Neuronal stem cell (in vitro differentiated cells): ENCODE measurements at regions not wholly inside any gene's neighbourhood (a gene's known extent, or its start where the extent isn't known, plus 50 kb on each side); places are given as distances from the start of the nearest gene placed in this dataset.
"Not testable (repeated sequence)": the region's sequence is repeated elsewhere in the genome, so short reads cannot be mapped to it uniquely, and the experiment has no call there.

Source experiments
- DNase-seq: peaks from one replicate; pipeline ENCODE4 v3.0.0-alpha.2; 2013; ENCODE audit warnings: low spot score
- H2AFZ ChIP-seq: one replicate; pipeline ENCODE4 v1.6.1; 2013; ENCODE audit warnings: mild to moderate bottlenecking, low read length, inconsistent platforms
- H2AK5ac ChIP-seq: 2 replicates; pipeline ENCODE4 v1.6.1; 2013; ENCODE audit warnings: low read depth, mild to moderate bottlenecking, inconsistent platforms, low read length, moderate library complexity, mixed read lengths
- H2BK120ac ChIP-seq: 2 replicates; pipeline ENCODE4 v1.6.1; 2013; ENCODE audit warnings: low read depth, mild to moderate bottlenecking, inconsistent platforms, low read length, moderate library complexity, mixed read lengths
- H2BK12ac ChIP-seq: one replicate; pipeline ENCODE4 v1.6.1; 2013; ENCODE audit warnings: low read length, inconsistent platforms
- H2BK15ac ChIP-seq: 2 replicates; pipeline ENCODE4 v1.6.1; 2013; ENCODE audit warnings: mild to moderate bottlenecking, low read length, inconsistent platforms, mixed read lengths
- H2BK5ac ChIP-seq: one replicate; pipeline ENCODE4 v1.6.1; 2013; ENCODE audit warnings: inconsistent platforms, mild to moderate bottlenecking, low read length, moderate library complexity
- H3K14ac ChIP-seq: one replicate; pipeline ENCODE4 v1.6.1; 2013; ENCODE audit warnings: low read length, inconsistent platforms
- H3K18ac ChIP-seq: 2 replicates; pipeline ENCODE4 v1.6.1; 2013; ENCODE audit warnings: low read length, inconsistent platforms
- H3K23ac ChIP-seq: 2 replicates; pipeline ENCODE4 v1.6.1; 2013; ENCODE audit warnings: low read depth, mild to moderate bottlenecking, mixed read lengths, low read length, inconsistent platforms; ENCODE audit not compliant: poor library complexity
- H3K27ac ChIP-seq: replicated peaks from 3 replicates; pipeline ENCODE4 v1.5.1; 2013; ENCODE audit warnings: low read length, inconsistent platforms
- H3K27me3 ChIP-seq, 3 experiments: 2 replicates each; pipeline ENCODE4 v1.6.1; 2013; ENCODE audit warnings: low read length in 3 of 3, mild to moderate bottlenecking in 2 of 3, inconsistent platforms in 1 of 3, low read depth in 1 of 3, mixed read lengths in 1 of 3, moderate library complexity in 1 of 3; ENCODE audit not compliant: control insufficient read depth in 3 of 3, insufficient read depth in 3 of 3
- H3K36me3 ChIP-seq, 2 donors: replicated peaks in 1 of 2; 2 replicates each; pipeline ENCODE4 v1.6.1; 2013; ENCODE audit warnings: low read length in 2 of 2; ENCODE audit not compliant: control insufficient read depth in 2 of 2, insufficient read depth in 2 of 2
- H3K4ac ChIP-seq: 2 replicates; pipeline ENCODE4 v1.6.1; 2013; ENCODE audit warnings: inconsistent platforms, mild to moderate bottlenecking, low read length, moderate library complexity
- H3K4me1 ChIP-seq, 2 donors: 1 replicate in 1 of 2; 2 replicates in 1 of 2; pipeline ENCODE4 v1.6.1; 2013; ENCODE audit warnings: low read length in 2 of 2, low read depth in 1 of 2; ENCODE audit not compliant: control insufficient read depth in 2 of 2, insufficient read depth in 1 of 2
- H3K4me2 ChIP-seq: one replicate; pipeline ENCODE4 v1.6.1; 2013; ENCODE audit warnings: mild to moderate bottlenecking, low read length, inconsistent platforms; ENCODE audit not compliant: insufficient read depth, poor library complexity, severe bottlenecking
- H3K4me3 ChIP-seq, 2 donors: 2 replicates each; pipeline ENCODE4 v1.5.1; 2013; ENCODE audit warnings: low read length in 2 of 2, mild to moderate bottlenecking in 2 of 2, inconsistent platforms in 1 of 2, moderate library complexity in 1 of 2
- H3K79me1 ChIP-seq: one replicate; pipeline ENCODE4 v1.6.1; 2013; ENCODE audit warnings: low read depth, mild to moderate bottlenecking, inconsistent platforms, low read length, moderate library complexity
- H3K9ac ChIP-seq: one replicate; pipeline ENCODE4 v1.6.1; 2013; ENCODE audit warnings: mild to moderate bottlenecking, low read depth, low read length, inconsistent platforms; ENCODE audit not compliant: poor library complexity
- H3K9me3 ChIP-seq, 2 donors: replicated peaks in 1 of 2; 2 replicates each; pipeline versions ENCODE3 to v1.6.1; 2013; ENCODE audit warnings: low read length in 2 of 2, mild to moderate bottlenecking in 2 of 2, inconsistent platforms in 1 of 2, low read depth in 1 of 2, mixed read lengths in 1 of 2, moderate library complexity in 1 of 2; ENCODE audit not compliant: control insufficient read depth in 2 of 2, insufficient read depth in 1 of 2
- H4K8ac ChIP-seq: one replicate; pipeline ENCODE4 v1.6.1; 2013; ENCODE audit warnings: low read depth, mild to moderate bottlenecking, inconsistent platforms, low read length, moderate library complexity
- H4K91ac ChIP-seq: one replicate; pipeline ENCODE4 v1.6.1; 2013; ENCODE audit warnings: low read length, low read depth, mild to moderate bottlenecking, inconsistent platforms; ENCODE audit not compliant: poor library complexity
- WGBS, 2 donors: extraction: QIAGEN DNeasy Blood & Tissue Kit; methylation state at CpG; one replicate each; pipeline ENCODE4 v1.1.7; 2013; ENCODE audit warnings: missing lambda C conversion rate in 2 of 2, mixed read lengths in 1 of 2; ENCODE audit not compliant: insufficient read length in 2 of 2, insufficient replicate concordance in 1 of 2; ENCODE audit errors: extremely low coverage in 2 of 2; 5-methylcytosine and 5-hydroxymethylcytosine counted together

DNA sequence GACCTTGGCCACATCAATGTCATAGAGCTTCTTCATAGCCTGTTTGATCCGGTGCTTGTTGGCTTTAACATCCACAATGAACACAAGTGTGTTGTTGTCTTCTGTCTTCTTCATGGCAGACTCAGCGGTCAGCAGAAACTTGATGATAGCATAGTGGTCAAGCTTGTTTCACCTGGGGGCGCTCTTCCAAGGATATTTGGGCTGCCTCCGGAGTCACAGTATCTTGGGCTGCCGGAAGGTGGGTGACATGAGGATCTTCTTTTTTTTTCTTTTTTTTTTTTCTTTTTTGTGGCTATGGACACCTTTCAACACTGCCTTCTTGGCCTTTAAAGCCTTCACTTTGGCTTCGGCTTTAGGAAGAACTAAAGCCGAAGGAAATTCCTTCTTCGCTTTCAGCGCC is 244.6 kb downstream of the GJA1 start:
- Histone ChIP-seq H3K18ac (no peak overlapping the region), H4K8ac (no peak overlapping the region), H3K4me2 (no peak overlapping the region), H2AK5ac (no peak overlapping the region), H3K9ac (no peak overlapping the region), H2BK12ac (no peak overlapping the region), H3K36me3 (no peaks in the 10 kb centered on the region), H3K23ac (no peak overlapping the region), H3K4me1 (no peaks in the 10 kb centered on the region), H2BK15ac (no peak overlapping the region), H3K27ac (no peak overlapping the region), H2AFZ (no peak overlapping the region), H4K91ac (no peak overlapping the region), H3K79me1 (no peaks in the 10 kb centered on the region), H3K4me3 (no peak overlapping the region), H3K14ac (no peak overlapping the region), H3K9me3 (no peaks in the 10 kb centered on the region), H3K4ac (no peak overlapping the region), H2BK120ac (no peak overlapping the region), H2BK5ac (no peak overlapping the region), H3K27me3 (no peaks in the 10 kb centered on the region)
- no peak for DNase-seq
- no CpG with 5 or more reads among the region's 9 CpGs for WGBS, 2 donors

DNA sequence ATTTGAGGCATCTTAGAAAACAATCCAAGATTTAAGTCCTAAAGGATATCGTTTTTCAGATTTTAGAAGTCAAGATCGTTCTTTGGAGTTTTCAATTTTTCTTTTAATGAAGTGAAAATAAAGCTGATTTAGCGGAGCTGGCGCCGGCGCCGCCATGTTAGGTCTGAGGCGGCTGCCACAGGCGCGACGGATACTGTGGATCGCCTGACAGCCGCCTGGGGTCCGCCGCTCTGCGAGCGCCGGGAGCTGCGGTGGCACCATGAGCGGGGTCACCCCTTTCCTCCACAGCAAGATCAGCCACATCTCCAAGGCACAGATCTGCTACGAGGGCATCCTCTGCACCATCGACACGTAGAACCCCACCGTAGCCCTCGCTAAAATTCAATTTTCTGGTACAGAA is 247.2 kb downstream of the GJA1 start:
- Histone ChIP-seq H3K4me3 (no peak overlapping the region), H3K9me3 (no peaks in the 10 kb centered on the region), H2BK12ac (no peak overlapping the region), H3K4me2 (no peak overlapping the region), H4K8ac (no peak overlapping the region), H2BK5ac (no peak overlapping the region), H2AFZ (no peak overlapping the region), H3K9ac (no peak overlapping the region), H3K27me3 (no peaks in the 10 kb centered on the region), H2AK5ac (no peak overlapping the region), H2BK15ac (no peak overlapping the region), H3K4me1 (no peaks in the 10 kb centered on the region), H3K27ac (no peak overlapping the region), H3K23ac (no peak overlapping the region), H4K91ac (no peak overlapping the region), H3K18ac (peak overlapping the region; percentile 21), H2BK120ac (no peak overlapping the region), H3K4ac (no peak overlapping the region), H3K14ac (no peak overlapping the region), H3K36me3 (no peaks in the 10 kb centered on the region), H3K79me1 (no peaks in the 10 kb centered on the region)
- no peak for DNase-seq
- no CpG with 5 or more reads among the region's 25 CpGs for WGBS, 2 donors

DNA sequence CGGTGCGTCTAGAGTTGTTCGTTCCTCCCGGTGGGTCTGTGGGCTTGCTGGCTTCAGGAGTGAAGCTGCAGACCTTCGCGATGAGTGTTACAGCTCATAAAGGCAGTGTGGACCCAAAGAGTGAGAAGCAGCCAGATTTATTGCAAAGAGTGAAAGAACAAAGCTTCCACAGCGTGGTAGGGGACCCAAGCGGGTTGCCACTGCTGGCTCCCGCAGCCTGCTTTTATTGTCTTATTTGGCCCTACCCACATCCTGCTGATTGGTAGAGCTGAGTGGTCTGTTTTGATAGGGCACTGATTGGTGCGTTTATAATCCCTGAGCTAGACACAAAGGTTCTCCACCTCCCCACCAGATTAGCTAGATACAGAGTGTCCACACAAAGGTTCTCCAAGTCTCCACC is 250.4 kb downstream of the GJA1 start:
- H3K27ac ChIP-seq, H3K4me3 ChIP-seq, DNase-seq, H2BK5ac ChIP-seq, H3K4me2 ChIP-seq, H3K4ac ChIP-seq, H2AK5ac ChIP-seq, H3K14ac ChIP-seq, H3K23ac ChIP-seq, H3K9ac ChIP-seq, H3K4me1 ChIP-seq, H3K36me3 ChIP-seq, H3K79me1 ChIP-seq, H4K8ac ChIP-seq, H4K91ac ChIP-seq, H3K9me3 ChIP-seq, H2BK12ac ChIP-seq, H2BK15ac ChIP-seq, H2AFZ ChIP-seq, H2BK120ac ChIP-seq, H3K18ac ChIP-seq, H3K27me3 ChIP-seq: not testable (repeated sequence)
- WGBS, 2 donors = no CpG with 5 or more reads among the region's 10 CpGs

DNA sequence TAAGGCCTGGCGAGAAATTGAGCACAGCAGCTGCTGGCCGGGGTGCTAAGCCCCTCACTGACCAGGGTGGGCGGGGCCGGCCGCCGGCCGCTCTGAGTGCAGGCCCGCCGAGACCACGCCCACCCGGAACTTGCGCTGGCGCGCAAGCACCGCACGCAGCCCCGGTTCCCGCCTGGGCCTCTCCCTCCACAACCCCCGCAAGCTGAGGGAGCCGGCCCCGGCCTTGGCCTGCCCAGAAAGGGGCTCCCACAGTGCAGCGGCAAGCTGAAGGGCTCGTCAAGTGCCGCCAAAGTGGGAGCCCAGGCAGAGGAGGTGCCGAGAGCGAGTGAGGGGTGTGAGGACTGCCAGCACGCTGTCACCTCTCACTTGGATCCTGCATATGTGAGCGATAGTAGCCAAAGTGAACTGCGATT is 251.2 kb downstream of the GJA1 start:
- Histone ChIP-seq H3K27me3 (no peaks in the 10 kb centered on the region), H4K91ac (no peak overlapping the region), H2AK5ac (no peak overlapping the region), H2BK12ac (peak overlapping the region; percentile 58), H3K9me3 (no peaks in the 10 kb centered on the region), H3K4me3 (no peak overlapping the region), H2BK15ac (no peak overlapping the region), H3K9ac (no peak overlapping the region), H3K4ac (no peak overlapping the region), H3K27ac (no peak overlapping the region), H2BK5ac (no peak overlapping the region), H3K14ac (no peak overlapping the region), H3K36me3 (no peaks in the 10 kb centered on the region), H3K23ac (no peak overlapping the region), H3K4me1 (peaks cover 0 to 1% of the 10 kb centered on the region in 2 donors), H2AFZ (no peak overlapping the region), H2BK120ac (no peak overlapping the region), H3K4me2 (no peak overlapping the region), H3K79me1 (no peaks in the 10 kb centered on the region), H4K8ac (no peak overlapping the region), H3K18ac (no peak overlapping the region)
- no peak for DNase-seq
- WGBS, 2 donors = no CpG with 5 or more reads among the region's 29 CpGs
